ENCODE measurements at regions not wholly inside any gene's neighbourhood (a gene's known extent, or its start where the extent isn't known, plus 50 kb on each side); places are given as distances from the start of the nearest gene placed in this dataset.
A peak's percentile ranks its signal among the peaks of the same experiment; 100 is the strongest.
"Not testable (repeated sequence)": the region's sequence is repeated elsewhere in the genome, so short reads cannot be mapped to it uniquely, and the experiment has no call there.

DNA sequence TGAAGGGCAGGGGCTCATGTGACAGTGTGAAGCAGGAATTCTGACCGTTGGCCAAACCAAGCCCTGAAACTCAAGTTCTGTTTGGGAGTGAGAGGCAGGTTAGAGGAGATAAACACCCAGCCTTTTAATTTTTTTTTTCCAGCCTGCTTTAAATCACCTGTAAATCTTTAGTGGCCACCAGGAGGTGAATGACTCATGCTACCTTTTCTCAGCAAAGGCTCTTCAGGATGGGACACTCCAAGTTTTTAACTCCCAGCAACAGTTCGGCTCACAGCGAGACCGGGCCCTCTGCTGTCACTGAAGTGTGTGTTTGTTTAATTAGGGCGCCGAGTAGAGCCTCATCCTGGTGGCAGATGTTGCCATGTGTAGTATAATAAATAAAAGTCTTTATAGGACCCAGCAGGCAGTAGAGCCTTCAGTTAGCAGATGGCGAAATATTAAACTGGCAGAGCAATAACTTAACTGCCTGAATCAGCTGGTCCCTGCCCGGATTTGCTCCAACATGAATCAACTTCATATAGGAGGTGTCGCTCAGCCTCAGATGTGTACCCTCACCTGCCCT lies 180.3 kb downstream of the NPIPA7 start:
- not testable (repeated sequence) for DNase-seq (ENCODE audit: low read depth in 1 of 2, low spot score in 1 of 2)

DNA sequence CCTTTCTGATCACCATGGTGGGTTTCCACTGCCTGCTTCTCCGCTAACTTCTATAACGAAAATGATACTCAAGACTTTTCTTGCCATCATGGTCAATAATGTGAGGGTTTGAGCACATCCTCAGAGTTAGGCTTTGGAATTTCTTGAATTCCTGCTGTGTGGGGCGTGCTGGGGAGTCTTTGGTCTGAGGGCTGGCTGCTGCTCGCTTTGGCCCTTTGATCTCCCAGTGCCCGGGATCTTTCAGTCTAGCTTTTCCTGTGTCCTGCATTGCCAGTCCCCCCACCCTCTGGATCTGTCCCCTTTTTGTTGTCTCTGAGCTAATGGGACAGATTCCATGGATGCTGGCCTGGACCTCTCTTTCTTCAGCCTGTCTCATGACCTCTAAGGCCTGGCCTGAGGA lies 182.6 kb downstream of the NPIPA7 start:
- DNase-seq (ENCODE audit: low read depth in 1 of 2, low spot score in 1 of 2), result not testable (repeated sequence)

DNA sequence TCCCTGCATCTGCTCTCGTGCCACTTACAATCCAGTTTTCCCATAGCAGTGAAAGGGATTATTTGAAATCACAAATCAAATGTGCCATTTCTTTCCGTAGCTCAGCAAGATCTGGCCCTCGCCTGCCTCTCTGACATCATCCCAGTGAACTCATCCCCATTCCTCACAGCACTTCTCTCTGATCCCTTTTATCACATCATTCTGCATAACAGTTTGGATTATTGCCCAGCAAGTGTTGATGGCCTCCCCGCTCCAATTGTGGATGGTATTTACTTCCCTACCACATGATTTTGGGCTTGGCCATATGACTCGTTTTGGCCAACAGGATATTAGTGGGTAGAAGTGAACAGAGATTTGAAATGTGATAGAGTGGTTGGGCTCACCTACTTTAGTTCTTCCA lies 185.0 kb downstream of the NPIPA7 start:
- not testable (repeated sequence) for DNase-seq (ENCODE audit: low read depth in 1 of 2, low spot score in 1 of 2)

DNA sequence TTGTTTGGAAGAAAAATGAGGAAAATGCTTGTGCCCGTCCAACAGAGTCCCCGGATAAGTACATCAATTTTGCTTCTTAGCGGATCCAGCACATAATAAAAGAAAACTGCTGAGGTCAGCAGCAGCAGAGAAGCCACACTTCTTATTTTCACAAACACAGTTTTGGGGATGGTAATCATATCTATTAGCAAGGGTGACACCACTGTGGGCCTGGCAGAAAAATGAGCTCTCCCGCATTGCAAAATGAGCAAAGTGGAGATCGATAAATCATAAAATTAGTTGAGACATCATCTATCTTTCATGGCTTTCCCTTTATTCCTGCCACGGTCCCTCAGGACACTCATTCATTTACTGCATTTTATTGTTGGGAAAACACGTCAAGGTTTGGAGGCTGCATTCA lies 186.4 kb downstream of the NPIPA7 start:
- DNase-seq (ENCODE audit: low read depth in 1 of 2, low spot score in 1 of 2), result not testable (repeated sequence)

DNA sequence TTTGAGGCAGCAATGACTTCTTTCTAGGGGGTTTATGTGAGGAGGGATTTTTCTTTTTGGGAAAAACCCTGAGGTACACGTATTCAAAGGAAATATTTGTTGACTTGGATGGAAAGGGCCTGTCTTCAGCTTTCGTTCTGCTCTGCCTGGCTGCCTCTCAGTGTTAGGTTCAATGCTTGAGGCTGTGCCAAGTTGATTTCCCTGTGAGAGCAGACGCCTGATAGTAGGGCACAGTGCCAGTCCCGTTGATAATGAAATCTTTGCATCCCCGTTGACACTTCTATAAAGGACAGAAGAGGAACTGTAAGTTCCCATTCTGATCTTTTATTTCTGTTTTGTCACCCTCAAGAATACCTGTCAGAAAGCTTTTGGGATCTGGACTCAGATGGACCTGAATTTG lies 191.1 kb downstream of the NPIPA7 start:
- DNase-seq (ENCODE audit: low read depth in 1 of 2, low spot score in 1 of 2), result not testable (repeated sequence)

DNA sequence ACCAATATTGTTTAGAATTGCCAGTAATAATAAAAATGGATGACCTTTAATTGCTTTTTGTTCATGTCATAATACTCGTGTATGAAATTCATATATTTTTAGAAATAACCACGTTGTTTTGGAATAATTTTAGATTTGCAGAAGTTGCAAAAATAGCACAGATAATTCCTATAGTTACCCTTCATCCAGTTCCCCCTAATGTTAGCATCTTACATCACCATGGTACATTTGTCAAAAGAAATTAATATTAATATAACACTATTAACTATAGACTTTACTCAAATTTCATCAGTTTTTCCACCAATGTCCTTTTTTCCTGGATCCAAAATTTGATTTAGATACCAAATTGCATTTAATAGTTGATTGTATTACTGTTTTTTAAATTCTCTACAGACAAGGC lies 191.9 kb downstream of the NPIPA7 start:
- DNase-seq (ENCODE audit: low read depth in 1 of 2, low spot score in 1 of 2), result not testable (repeated sequence)

DNA sequence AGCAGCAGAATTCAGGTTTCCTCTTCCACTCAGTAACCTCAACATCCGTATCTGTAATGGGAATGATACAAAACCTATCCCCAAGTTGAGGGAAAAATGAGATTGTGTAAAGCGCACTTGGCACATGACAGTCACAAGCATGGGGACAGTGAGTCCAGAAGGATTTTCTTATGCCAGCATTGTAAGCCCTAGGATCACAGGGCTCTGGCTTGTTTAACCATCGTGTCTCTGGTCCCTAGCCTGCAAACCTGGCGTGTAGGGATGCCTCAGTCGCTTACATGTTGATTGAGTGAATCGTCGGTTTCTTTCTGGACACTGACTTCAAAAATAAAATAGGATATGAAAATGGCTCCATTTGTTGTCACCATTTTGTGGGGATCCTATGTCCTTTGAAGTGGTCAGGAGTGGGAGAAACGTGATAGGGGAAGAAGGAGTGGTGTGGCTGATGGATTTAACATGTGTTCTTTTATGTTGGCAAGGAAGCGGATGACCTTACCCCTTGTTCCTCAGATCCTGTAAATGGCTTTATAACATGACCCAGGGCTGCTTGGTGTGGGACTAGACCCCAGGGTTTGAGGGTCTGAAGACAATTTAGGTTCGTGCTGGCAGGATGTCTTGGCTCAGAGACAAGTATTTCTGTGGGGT lies 193.3 kb downstream of the NPIPA7 start:
- not testable (repeated sequence) for DNase-seq (ENCODE audit: low read depth in 1 of 2, low spot score in 1 of 2)

DNA sequence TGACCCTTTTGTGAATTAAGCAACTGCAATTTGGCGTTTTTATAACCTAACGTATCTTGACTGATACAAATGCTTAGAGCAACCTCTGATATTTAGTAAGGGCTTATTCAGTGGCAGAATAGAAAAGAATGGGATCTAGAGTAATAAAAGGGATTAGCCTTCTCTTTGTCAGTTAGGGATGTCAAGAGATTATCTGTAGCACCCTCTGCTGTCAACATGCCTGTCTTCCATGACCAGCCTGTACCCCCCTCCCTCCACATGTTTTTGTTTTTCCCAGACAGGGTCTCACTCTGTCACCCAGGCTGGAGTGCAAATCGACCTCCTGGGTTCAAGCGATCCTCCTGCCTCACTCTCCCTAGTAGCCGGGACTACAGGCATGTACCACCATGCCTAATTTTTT lies 198.1 kb downstream of the NPIPA7 start:
- not testable (repeated sequence) for DNase-seq (ENCODE audit: low read depth in 1 of 2, low spot score in 1 of 2)

DNA sequence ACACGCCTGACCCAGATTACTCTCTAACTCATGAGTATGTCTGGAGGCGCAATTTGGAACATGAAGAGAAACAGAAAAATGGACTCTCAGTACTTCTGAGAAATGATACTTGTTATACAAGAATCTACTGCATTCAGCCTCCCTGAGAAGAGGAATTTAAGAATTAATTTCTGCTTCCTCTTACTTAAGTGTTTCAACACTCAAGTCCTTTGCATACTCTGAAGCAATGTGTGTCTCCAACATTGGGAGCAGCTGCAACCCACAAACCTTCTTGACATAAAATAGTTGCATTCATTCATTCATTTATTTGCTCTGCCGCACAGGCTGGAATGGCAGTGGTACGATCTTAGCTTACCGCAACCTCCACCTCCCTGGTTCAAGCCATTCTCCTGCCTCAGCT lies 199.8 kb downstream of the NPIPA7 start:
- DNase-seq (ENCODE audit: low read depth in 1 of 2, low spot score in 1 of 2), result no peak

DNA sequence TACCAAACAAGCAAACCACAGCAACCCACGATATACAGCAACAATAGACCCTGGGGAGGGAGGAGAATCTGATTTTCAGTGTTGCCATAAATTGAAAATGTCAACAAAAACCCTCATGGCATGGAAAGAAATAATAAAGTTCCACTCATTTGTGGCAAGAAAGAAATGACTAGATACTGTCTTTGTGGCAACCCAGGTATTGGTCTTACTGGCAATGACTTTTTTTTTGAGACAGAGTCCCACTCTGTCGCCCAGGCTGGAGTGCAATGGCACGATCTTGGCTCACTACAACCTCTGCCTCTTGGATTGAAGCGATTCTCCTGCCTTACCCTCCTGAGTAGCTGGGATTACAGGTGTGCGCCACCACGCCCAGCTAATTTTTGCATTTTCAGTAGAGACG lies 204.0 kb downstream of the NPIPA7 start:
- not testable (repeated sequence) for DNase-seq (ENCODE audit: low read depth in 1 of 2, low spot score in 1 of 2)

DNA sequence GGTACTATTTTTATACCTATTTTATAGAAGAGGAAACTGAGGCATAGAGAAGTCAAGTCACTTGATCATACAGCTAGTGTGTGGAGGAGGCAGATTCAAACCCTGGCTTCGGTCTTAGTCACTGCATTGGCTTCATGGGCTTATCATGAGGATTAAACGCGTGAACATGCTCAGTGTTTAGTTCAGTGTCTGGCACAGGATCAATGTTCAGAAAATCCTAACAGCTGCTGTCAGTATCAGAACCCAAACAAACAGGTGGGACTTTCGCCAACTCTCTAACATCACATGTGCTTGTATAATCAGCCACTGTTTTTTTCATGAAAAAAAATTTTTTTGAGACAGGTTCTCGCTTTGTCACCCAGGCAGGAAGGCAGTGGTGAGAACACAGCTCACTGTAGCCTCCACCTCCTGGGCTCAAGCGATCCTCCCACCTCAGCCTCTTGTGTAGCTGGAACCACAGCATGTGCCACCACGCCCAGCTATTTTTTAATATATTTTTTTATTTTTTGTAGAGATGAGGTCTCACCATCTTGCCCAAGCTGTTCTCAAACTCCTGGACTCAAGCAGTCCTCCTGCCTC lies 207.2 kb downstream of the NPIPA7 start:
- not testable (repeated sequence) for DNase-seq (ENCODE audit: low read depth in 1 of 2, low spot score in 1 of 2)

DNA sequence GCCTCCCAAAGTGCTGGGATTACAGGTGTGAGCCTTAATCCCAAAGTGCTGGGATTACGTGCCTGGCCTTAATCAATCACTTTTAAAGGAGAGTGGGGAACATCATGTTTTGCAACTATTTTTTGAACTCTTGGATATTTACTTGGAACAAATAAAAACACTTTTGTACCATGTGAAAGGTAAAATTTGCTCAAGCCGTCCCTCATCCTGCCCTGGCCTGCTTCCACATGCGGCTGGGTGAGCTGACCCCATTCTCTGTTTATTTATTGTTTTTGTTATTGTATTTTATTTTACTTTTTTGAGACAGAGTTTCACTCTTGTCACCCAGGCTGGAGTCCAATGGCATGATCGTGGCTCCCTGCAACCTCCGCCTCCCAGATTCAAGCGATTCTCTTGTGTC lies 208.0 kb downstream of the NPIPA7 start:
- DNase-seq (ENCODE audit: low read depth in 1 of 2, low spot score in 1 of 2), result not testable (repeated sequence)

DNA sequence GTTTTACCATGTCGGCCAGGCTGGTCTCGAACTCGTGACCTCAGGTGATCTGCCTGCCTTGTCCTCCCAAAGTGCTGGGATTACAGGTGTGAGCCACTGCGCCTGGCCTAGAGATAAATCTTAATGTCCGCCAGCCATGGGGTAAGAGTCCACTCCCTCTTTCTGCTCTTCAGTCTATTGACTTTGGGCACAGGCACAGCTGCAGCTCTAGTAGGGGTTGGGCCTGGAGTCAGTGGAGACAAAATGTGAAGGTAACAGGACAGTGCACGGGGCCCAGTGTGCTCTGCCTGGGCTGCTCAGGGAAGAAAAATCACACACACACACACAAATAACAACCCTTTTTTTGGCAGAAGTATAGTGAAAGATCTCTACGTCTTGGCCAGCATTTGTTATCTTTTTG lies 209.5 kb downstream of the NPIPA7 start:
- not testable (repeated sequence) for DNase-seq (ENCODE audit: low read depth in 1 of 2, low spot score in 1 of 2)

DNA sequence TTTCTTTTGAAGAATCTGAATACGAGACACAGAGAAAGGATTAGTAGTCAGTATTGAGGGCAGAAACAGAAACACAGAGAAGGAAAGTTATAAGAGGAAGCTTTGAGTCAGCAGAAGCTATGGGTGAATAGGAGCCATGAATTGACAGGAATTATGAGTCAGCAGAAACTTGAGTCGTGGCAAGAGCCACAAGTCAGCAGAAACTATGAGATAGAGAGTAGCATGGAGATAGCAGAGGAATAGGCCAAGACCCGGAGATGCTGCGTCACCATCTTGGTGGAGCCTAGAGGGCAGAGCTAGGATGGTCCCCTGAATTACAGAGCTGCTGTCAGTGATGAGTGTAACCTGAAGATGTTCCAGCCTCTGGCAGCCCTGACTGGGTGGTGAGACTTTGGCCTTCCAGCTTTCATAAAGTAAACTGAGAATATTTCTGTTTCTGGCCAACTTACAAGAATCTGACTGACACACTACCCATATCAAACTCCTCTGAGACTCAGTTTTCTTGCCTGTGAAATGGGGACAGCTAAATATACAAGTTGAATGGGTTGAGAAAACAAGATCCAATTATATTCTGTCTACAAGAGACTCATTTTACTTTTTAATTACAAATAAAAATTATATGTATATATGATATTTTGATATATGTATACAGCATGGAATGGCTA lies 211.8 kb downstream of the NPIPA7 start:
- DNase-seq (ENCODE audit: low read depth in 1 of 2, low spot score in 1 of 2), result not testable (repeated sequence)

DNA sequence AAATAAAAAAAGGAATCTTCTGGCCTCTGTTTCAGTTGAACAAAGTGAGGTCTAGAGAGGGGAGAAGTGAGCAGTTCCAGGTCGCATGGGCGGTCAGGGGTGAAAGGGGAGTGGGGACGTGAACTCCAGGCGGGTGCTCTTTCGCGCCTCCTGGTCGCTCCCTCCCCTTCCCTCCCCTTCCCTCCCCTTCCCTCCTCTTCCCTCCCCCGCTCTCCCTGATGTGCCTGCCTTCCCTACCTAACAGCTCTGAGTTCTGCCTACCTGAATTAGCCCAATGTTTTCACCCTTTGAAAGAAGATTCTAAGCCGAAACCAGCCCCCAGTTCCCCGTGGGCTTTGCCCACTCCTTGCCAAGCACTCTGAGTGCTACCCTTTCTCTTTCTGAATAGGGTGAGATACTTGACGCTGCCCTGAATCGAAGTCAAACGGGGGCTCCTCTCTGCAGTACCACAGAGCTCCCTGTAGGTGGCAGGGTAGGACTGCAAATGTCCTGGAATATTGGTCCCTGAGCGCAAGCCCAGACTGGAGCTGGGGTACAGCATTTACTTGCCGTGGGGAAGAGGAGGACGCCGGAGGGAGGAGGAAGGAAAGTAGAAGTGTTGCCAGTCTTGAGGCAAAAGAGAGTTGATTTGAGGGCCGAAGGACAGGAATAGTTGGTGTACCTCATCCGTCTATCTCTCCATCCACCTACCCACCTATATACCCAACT lies 214.4 kb downstream of the NPIPA7 start:
- DNase-seq (ENCODE audit: low read depth in 1 of 2, low spot score in 1 of 2), result peak in 1 of 2 donors; percentile 2

DNA sequence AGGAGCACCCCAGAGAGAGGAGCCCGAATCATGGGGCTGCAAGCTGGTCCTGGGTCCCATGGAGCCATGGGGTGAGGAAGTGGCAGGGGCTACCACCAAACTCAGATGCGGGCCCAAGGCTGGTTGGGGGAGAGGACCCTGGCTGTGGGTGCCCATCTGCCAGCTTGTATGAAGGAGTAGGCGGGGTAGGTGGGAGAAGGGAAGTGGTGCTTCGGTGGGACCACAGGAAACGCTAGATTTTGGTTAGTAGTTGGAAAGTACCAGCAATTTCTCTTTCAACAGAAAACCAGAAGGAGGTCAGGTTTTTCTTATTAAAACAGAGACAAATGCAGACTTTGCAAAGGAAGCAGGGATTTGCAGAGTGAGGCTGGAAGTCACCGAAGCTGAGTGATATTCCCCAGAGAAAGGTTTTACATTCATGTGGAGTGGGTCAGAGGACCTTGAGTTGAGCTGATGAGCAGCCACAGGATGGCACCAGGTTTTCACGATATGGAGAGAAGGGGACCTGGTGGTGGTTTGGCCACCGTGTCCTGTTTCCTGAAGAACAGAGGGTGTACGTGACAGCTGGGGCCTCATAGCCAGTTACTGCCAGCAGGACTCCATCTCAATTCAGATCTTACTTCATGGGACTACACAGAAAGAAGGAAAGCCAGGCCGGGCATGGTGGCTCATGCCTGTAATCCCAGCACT lies 216.2 kb downstream of the NPIPA7 start:
- not testable (repeated sequence) for DNase-seq (ENCODE audit: low read depth in 1 of 2, low spot score in 1 of 2)

DNA sequence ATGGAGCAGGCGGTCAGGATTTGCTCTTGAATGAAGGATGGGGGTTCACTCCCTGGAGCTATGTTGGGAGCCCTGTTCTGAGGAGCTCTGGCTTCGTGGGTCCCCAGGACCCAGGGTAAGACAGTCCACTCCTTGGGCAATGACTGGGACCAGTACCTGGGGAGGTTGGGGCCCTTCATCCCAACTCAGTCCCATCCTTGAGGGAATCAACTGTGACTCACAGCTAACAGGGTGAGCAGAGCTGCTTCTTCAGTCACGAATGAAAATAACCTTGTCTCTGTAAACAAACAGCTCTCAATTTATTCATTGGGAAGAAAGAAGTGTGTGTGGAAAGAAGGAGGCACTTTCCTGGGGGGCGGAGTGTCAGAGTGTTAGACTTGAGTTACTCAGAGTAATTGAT lies 222.3 kb downstream of the NPIPA7 start:
- DNase-seq (ENCODE audit: low read depth in 1 of 2, low spot score in 1 of 2), result not testable (repeated sequence)

DNA sequence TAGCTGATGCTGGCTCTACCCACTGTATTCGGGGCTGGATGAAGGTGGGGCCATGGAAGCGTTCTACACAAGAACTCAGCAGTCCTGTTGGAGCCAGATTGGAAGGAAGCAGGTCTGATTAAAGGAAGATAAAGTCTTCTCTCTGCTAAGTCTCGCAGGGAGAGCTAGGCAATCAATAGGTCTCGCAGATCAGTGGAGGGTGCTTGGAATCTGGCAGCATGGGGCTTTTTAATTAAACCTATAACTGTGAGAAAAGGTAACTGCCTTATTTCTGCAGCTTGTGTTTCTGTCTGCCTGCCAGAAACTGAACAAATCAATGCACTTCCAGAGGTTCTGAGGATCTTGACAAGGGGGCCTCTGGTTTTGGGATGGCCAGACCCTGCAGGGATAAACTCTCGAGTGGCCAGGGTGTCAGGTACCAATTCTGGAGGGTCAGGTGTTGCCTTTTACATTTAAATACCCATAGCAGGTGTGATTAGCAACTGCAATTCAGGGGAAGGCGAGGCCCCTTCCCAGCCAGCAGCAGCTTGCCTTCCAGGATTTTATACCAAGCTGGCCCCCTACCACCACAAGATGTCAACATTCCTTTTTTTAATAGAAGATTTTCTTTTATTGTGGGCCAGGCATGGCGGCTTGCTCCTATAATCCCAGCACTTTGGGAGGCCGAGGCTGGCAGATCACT lies 228.6 kb downstream of the NPIPA7 start:
- DNase-seq (ENCODE audit: low read depth in 1 of 2, low spot score in 1 of 2), result not testable (repeated sequence)

DNA sequence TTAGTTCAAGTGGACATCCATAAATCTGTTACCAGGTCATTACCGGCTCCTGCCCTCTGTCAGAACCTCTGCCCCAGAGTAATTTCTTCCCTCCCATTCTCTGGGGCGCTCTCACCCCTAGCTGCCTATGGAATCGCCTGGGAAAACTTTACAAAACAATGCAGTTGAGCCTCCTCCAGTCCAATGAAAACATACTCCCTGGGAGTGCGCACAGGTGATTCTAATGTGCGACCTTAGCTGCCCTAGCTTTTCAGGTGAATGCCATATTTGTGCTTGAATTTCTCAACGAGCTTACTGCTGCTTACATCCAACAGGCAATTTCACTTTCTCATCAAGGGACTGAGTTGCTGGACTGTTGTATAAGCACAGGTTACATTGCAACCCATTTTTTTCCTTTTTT lies 230.7 kb downstream of the NPIPA7 start:
- not testable (repeated sequence) for DNase-seq (ENCODE audit: low read depth in 1 of 2, low spot score in 1 of 2)

DNA sequence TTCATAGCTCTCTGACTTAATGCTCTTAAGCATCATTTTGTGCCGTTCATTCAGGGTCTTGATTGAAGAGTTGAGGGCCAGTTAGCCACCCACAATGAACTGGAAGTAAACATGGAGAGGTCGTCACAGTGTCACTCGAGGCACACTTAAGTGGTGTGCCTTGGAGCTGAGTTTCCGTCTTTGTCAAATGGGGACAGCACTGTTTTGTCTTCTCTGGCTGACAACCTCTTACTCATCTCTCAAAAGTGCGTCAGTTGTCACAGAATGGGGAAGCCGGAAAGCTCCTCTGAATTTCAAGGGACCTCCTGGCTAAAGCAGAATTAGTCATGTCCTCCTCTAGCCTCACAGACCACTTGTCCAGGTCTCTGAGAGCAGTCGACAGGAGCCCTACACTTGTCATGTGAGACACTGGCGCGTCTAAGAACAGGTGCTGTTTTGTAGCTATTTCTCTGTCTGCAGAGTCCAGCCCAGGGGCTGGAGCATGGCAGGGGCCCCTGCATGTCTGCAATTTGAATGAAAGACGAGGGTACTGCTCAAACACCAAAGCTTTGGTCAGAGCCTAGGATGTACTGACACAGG lies 231.5 kb downstream of the NPIPA7 start:
- not testable (repeated sequence) for DNase-seq (ENCODE audit: low read depth in 1 of 2, low spot score in 1 of 2)

All from stimulated activated CD4-positive, alpha-beta T cell treated with anti-CD3 and anti-CD28 coated beads, Interleukin-15, amount 100 ng/mL, for 1 hour (primary cell).